ENCODE measurements at regions not wholly inside any gene's neighbourhood (a gene's known extent, or its start where the extent isn't known, plus 50 kb on each side); places are given as distances from the start of the nearest gene placed in this dataset.

DNA sequence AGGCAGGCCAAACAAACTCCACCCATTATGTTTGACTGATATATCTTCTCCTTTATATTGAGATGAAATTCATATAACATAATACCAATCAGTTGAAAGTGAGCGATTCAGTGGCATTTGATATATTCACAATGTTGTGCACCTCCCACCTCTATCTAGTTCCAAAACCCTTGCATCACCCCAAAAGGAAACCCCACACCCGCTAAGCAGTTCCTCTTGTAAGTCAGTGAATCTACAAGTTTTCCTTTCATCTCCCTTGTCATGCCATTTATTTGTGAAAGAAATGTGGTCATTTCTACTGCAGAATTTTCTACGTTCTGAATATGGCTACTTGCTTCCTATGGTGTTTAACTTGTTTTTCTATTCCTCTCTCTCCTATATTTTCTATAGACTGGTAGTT, 99.4 kb upstream of the PTPN3 start:
- peaks cover 5% of the 10 kb centered on the region for H3K9me3 ChIP-seq (replicated peaks)
- no peak overlapping the region for H3K4me3 ChIP-seq
- no peaks in the 10 kb centered on the region for H3K27me3 ChIP-seq (ENCODE audit: low read depth)
- H3K36me3 ChIP-seq: no peaks in the 10 kb centered on the region
- H3K4me1 ChIP-seq: no peaks in the 10 kb centered on the region
- TF ChIP-seq, protein P1, sequence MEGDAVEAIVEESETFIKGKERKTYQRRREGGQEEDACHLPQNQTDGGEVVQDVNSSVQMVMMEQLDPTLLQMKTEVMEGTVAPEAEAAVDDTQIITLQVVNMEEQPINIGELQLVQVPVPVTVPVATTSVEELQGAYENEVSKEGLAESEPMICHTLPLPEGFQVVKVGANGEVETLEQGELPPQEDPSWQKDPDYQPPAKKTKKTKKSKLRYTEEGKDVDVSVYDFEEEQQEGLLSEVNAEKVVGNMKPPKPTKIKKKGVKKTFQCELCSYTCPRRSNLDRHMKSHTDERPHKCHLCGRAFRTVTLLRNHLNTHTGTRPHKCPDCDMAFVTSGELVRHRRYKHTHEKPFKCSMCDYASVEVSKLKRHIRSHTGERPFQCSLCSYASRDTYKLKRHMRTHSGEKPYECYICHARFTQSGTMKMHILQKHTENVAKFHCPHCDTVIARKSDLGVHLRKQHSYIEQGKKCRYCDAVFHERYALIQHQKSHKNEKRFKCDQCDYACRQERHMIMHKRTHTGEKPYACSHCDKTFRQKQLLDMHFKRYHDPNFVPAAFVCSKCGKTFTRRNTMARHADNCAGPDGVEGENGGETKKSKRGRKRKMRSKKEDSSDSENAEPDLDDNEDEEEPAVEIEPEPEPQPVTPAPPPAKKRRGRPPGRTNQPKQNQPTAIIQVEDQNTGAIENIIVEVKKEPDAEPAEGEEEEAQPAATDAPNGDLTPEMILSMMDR (IDR thresholded peaks at IDR 0.05; ENCODE audit: borderline replicate concordance): no peak
- intact Hi-C loops (cut with micrococcal nuclease): no loop called here
- H3K27ac ChIP-seq (replicated peaks): no peak overlapping the region
- DNase-seq: no peak

GRCh38 chr9:109599131-109599530, 101.0 kb upstream of the PTPN3 start:
- H3K4me3 ChIP-seq: no peak overlapping the region
- peaks cover 5% of the 10 kb centered on the region for H3K9me3 ChIP-seq (replicated peaks)
- DNase-seq: no peak
- no peaks in the 10 kb centered on the region for H3K4me1 ChIP-seq
- TF ChIP-seq, protein P1 (IDR thresholded peaks at IDR 0.05; ENCODE audit: borderline replicate concordance): no peak
- no peak overlapping the region for H3K27ac ChIP-seq (replicated peaks)
- H3K36me3 ChIP-seq: no peaks in the 10 kb centered on the region
- no peaks in the 10 kb centered on the region for H3K27me3 ChIP-seq (ENCODE audit: low read depth)
- intact Hi-C loops (cut with micrococcal nuclease): no loop called here

GRCh38 chr9:109599711-109600110, 101.6 kb upstream of the PTPN3 start:
- H3K27ac ChIP-seq (replicated peaks): no peak overlapping the region
- TF ChIP-seq, protein P1 (IDR thresholded peaks at IDR 0.05; ENCODE audit: borderline replicate concordance): no peak
- no peaks in the 10 kb centered on the region for H3K27me3 ChIP-seq (ENCODE audit: low read depth)
- H3K4me1 ChIP-seq: no peaks in the 10 kb centered on the region
- no peaks in the 10 kb centered on the region for H3K36me3 ChIP-seq
- intact Hi-C loops (cut with micrococcal nuclease): no loop called here
- H3K9me3 ChIP-seq (replicated peaks): peaks cover 8% of the 10 kb centered on the region
- no peak overlapping the region for H3K4me3 ChIP-seq
- no peak for DNase-seq

DNA sequence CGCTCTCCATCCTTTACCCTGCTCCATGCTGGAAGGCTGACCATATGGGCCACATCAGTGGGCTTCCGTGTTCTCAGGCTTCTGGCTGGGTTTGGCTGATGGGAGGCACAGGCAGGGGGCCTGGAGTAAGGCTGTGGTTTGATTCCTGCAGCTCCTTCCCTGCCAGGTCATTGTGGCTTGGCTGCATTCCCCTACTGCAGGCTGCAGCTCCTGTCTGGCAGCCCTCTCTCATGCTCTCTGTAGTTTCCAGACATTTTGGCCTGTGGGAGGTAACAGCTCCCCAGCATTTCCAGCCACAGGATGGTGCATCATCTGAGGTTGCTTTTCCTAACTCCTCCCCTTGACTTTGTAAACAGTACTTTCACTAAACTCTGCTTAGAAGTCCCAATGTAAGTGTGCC, 102.0 kb upstream of the PTPN3 start:
- Histone ChIP-seq H3K4me1 (no peaks in the 10 kb centered on the region), H3K36me3 (no peaks in the 10 kb centered on the region), H3K9me3 (replicated peaks) (peaks cover 8% of the 10 kb centered on the region), H3K4me3 (no peak overlapping the region), H3K27me3 (ENCODE audit: low read depth) (no peaks in the 10 kb centered on the region), H3K27ac (replicated peaks) (no peak overlapping the region)
- TF ChIP-seq, protein P1 (IDR thresholded peaks at IDR 0.05; ENCODE audit: borderline replicate concordance): no peak
- intact Hi-C loops (cut with micrococcal nuclease): no loop called here
- DNase-seq: no peak

DNA sequence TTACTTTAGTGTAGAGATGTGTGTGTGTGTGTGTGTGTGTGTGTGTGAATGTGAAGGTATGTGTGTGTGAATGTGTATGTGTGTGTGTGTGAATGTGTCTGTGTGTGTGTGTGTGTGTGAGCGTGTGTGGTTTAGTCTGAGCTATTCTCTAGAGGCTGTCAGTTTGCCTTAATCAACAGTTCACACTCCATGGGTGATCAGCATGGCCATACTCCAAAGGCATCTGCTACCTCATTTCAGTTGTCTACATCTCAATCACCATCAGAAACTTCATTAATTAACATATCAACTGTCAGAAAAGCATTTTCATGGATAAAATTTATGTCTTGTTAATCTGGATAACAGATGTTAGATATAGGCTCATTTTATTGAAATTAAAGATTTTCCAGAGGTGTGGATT, 103.1 kb upstream of the PTPN3 start:
- DNase-seq: no peak
- no peak overlapping the region for H3K27ac ChIP-seq (replicated peaks)
- H3K27me3 ChIP-seq (ENCODE audit: low read depth): no peaks in the 10 kb centered on the region
- H3K36me3 ChIP-seq: no peaks in the 10 kb centered on the region
- no peaks in the 10 kb centered on the region for H3K4me1 ChIP-seq
- peaks cover 8% of the 10 kb centered on the region for H3K9me3 ChIP-seq (replicated peaks)
- TF ChIP-seq, protein P1 (IDR thresholded peaks at IDR 0.05; ENCODE audit: borderline replicate concordance): no peak
- H3K4me3 ChIP-seq: no peak overlapping the region
- intact Hi-C loops (cut with micrococcal nuclease): no loop called here

DNA sequence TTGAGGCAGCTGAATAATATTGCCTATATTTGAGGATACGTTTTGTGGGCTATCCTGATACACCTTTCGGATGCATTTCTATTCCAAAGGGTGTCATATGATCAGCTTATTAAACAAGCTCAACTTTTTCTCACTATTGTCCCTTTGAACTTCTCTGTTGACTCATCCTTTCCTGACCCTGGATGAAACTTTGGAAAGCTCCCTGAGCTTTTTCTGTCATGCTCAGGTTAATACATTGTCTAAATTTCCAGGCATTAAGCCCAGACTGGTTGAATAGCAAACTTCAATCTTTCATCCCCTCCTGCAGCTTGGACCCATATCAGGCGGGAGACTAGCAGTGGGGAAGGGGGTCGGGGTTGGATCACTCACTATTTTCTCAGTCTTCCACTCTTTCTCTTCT, 104.9 kb upstream of the PTPN3 start:
- no peaks in the 10 kb centered on the region for H3K27me3 ChIP-seq (ENCODE audit: low read depth)
- no peaks in the 10 kb centered on the region for H3K4me1 ChIP-seq
- no peak overlapping the region for H3K4me3 ChIP-seq
- intact Hi-C loops (cut with micrococcal nuclease): no loop called here
- TF ChIP-seq, protein P1 (IDR thresholded peaks at IDR 0.05; ENCODE audit: borderline replicate concordance): no peak
- no peaks in the 10 kb centered on the region for H3K36me3 ChIP-seq
- no peak for DNase-seq
- H3K27ac ChIP-seq (replicated peaks): no peak overlapping the region
- peaks cover 8% of the 10 kb centered on the region for H3K9me3 ChIP-seq (replicated peaks)
